Inferior parietal cortex (tissue), 1 donor: ENCODE measurements at regions not wholly inside any gene's neighbourhood (a gene's known extent, or its start where the extent isn't known, plus 50 kb on each side); places are given as distances from the start of the nearest gene placed in this dataset.

Source experiments
- DNase-seq: peaks from one replicate; pipeline ENCODE4 v3.0.0-alpha.2; 2016; ENCODE audit errors: extremely low spot score

- DNase-seq: no peak
Observed at GRCh38 chr6:141451511-141452353, 681.0 kb upstream of the GJE1 start.

GRCh38 chr6:141451181-141451510 is 681.6 kb upstream of the GJE1 start:
- DNase-seq: no peak

GRCh38 chr6:141445928-141446628 is 686.6 kb upstream of the GJE1 start:
- DNase-seq: no peak

GRCh38 chr6:141443668-141444289 is 688.9 kb upstream of the GJE1 start:
- DNase-seq: peak; percentile 13

GRCh38 chr6:141443032-141443431 is 689.7 kb upstream of the GJE1 start:
- DNase-seq: no peak

- DNase-seq: no peak
Observed at GRCh38 chr6:141439513-141439912, 693.2 kb upstream of the GJE1 start.

- DNase-seq: no peak
Observed at GRCh38 chr6:141437685-141438084, 695.0 kb upstream of the GJE1 start.

GRCh38 chr6:141437011-141437410 is 695.7 kb upstream of the GJE1 start:
- DNase-seq: no peak

- no peak for DNase-seq
Observed at GRCh38 chr6:141426400-141426980, 706.2 kb upstream of the GJE1 start.

GRCh38 chr6:141421378-141421777 is 711.3 kb upstream of the GJE1 start:
- no peak for DNase-seq

- no peak for DNase-seq
Observed at GRCh38 chr6:141418076-141418475, 714.6 kb upstream of the GJE1 start.

GRCh38 chr6:141415896-141416295 is 716.8 kb upstream of the GJE1 start:
- no peak for DNase-seq

- DNase-seq: no peak
Observed at GRCh38 chr6:141413196-141413595, 719.5 kb upstream of the GJE1 start.

- DNase-seq: no peak
Observed at GRCh38 chr6:141406761-141407160, 726.0 kb upstream of the GJE1 start.

- no peak for DNase-seq
Observed at GRCh38 chr6:141403827-141404226, 728.9 kb upstream of the GJE1 start.

GRCh38 chr6:141403103-141403502 is 729.6 kb upstream of the GJE1 start:
- no peak for DNase-seq

- no peak for DNase-seq
Observed at GRCh38 chr6:141402489-141402888, 730.2 kb upstream of the GJE1 start.

- DNase-seq: peak; percentile 12
Observed at GRCh38 chr6:141401851-141402250, 730.9 kb upstream of the GJE1 start.

- DNase-seq: no peak
Observed at GRCh38 chr6:141401168-141401567, 731.6 kb upstream of the GJE1 start.

GRCh38 chr6:141398949-141399348 is 733.8 kb upstream of the GJE1 start:
- no peak for DNase-seq

- no peak for DNase-seq
Observed at GRCh38 chr6:141395443-141396008, 737.2 kb upstream of the GJE1 start.

GRCh38 chr6:141394565-141395051 is 738.1 kb upstream of the GJE1 start:
- no peak for DNase-seq
